Endothelial cell of umbilical vein (primary cell): ENCODE measurements at regions not wholly inside any gene's neighbourhood (a gene's known extent, or its start where the extent isn't known, plus 50 kb on each side); places are given as distances from the start of the nearest gene placed in this dataset.

Source experiments
- BruUV-seq: library from RNA; stranded (reverse); fragments of 400-500 nt; replicated peaks from 2 replicates; lab custom pipeline; 2021; lab: Mats Ljungman, UMichigan
- CTCF ChIA-PET: fragments of 300-600, 350-600 bp; sonication (Branson Sonifier 250); formaldehyde crosslinking; loops from one replicate; lab custom pipeline; 2021; ENCODE audit warnings: antibody characterized with exemption, inconsistent platforms; lab: Charles Lee
- POLR2A ChIA-PET: fragments of 300-600, 350-600 bp; sonication (Branson Sonifier 250); formaldehyde crosslinking; loops from one replicate; lab custom pipeline; 2021; ENCODE audit warnings: antibody characterized with exemption, inconsistent platforms; lab: Charles Lee
- DNase-seq: peaks from one replicate; pipeline ENCODE4 v3.0.0-alpha.2; 2011; ENCODE audit warnings: low read depth, low spot score
- FAIRE-seq: peaks from 2 replicates; lab custom pipeline; 2011; peaks lifted over from hg19 to GRCh38; lab: Jason Lieb, UNC
- H2AFZ ChIP-seq: 2 replicates; pipeline ENCODE4 v1.6.0; 2012; ENCODE audit warnings: low read depth, low read length, control low read depth, inconsistent platforms
- H3K27ac ChIP-seq: 2 replicates; pipeline ENCODE4 v1.5.1; 2011; ENCODE audit warnings: low read depth, mild to moderate bottlenecking, control low read depth, low read length, moderate library complexity; ENCODE audit not compliant: insufficient read depth
- H3K27me3 ChIP-seq, 2 experiments: 2 replicates each; pipeline versions ENCODE4 v1.6.0 to v1.6.1; 2011; ENCODE audit warnings: low read length in 2 of 2, mixed read lengths in 1 of 2; ENCODE audit not compliant: control insufficient read depth in 2 of 2, insufficient read depth in 2 of 2
- H3K36me3 ChIP-seq, 2 experiments: 2 replicates in 1 of 2; 3 replicates in 1 of 2; pipeline ENCODE4 v1.5.1; 2011; ENCODE audit warnings: low read length in 2 of 2, mild to moderate bottlenecking in 1 of 2, moderate library complexity in 1 of 2; ENCODE audit not compliant: control insufficient read depth in 2 of 2, insufficient read depth in 2 of 2; ENCODE audit errors: extremely low read depth in 1 of 2
- H3K4me1 ChIP-seq: 3 replicates; pipeline ENCODE4 v1.5.1; 2011; ENCODE audit warnings: mild to moderate bottlenecking, low read length; ENCODE audit not compliant: control insufficient read depth, insufficient read depth; ENCODE audit errors: extremely low read depth
- H3K4me2 ChIP-seq: 2 replicates; pipeline ENCODE4 v1.6.1; 2011; ENCODE audit warnings: low read length, control low read depth, mixed read lengths; ENCODE audit not compliant: insufficient read depth
- H3K4me3 ChIP-seq, 3 experiments: fragments of 200-600 bp in 1 of 3; sonication (generic), shearing (Covaris generic) in 1 of 3; replicated peaks in 1 of 3; 2 replicates each; pipeline ENCODE4 v1.5.1; 2011 to 2016; ENCODE audit warnings: control low read depth in 3 of 3, low read length in 3 of 3, mild to moderate bottlenecking in 2 of 3, inconsistent platforms in 1 of 3, low read depth in 1 of 3, moderate library complexity in 1 of 3; ENCODE audit not compliant: insufficient read depth in 1 of 3
- H3K79me2 ChIP-seq: 2 replicates; pipeline ENCODE4 v1.6.0; 2012; ENCODE audit warnings: low read length, inconsistent platforms; ENCODE audit not compliant: control insufficient read depth, insufficient read depth
- H3K9ac ChIP-seq: replicated peaks from 2 replicates; pipeline ENCODE3; 2011; ENCODE audit warnings: low read length, control low read depth; ENCODE audit not compliant: insufficient read depth; ENCODE audit errors: extremely low read depth
- H3K9me1 ChIP-seq: replicated peaks from 3 replicates; pipeline ENCODE4 v1.6.0; 2011; ENCODE audit warnings: mild to moderate bottlenecking, low read length; ENCODE audit not compliant: control insufficient read depth, insufficient read depth; ENCODE audit errors: extremely low read depth
- H3K9me3 ChIP-seq: replicated peaks from 2 replicates; pipeline ENCODE4 v1.5.1; 2012; ENCODE audit warnings: low read length, inconsistent platforms; ENCODE audit not compliant: control insufficient read depth, insufficient read depth
- H4K20me1 ChIP-seq: replicated peaks from 2 replicates; pipeline ENCODE3; 2011; ENCODE audit warnings: mild to moderate bottlenecking, low read length; ENCODE audit not compliant: control insufficient read depth, insufficient read depth; ENCODE audit errors: extremely low read depth
- EZH2 ChIP-seq: IDR thresholded peaks from 2 replicates; pipeline ENCODE4 v1.6.1; 2012; ENCODE audit warnings: borderline replicate concordance, low read depth, mild to moderate bottlenecking, moderate library complexity, low read length, inconsistent platforms; ENCODE audit not compliant: severe bottlenecking
- FOS ChIP-seq: IDR thresholded peaks from 2 replicates; pipeline ENCODE4 v1.6.1; 2011; ENCODE audit warnings: mild to moderate bottlenecking, low read length, moderate library complexity, borderline replicate concordance; ENCODE audit not compliant: insufficient read depth
- GATA2 ChIP-seq: IDR thresholded peaks from 2 replicates; pipeline ENCODE4 v1.7.0; 2011; ENCODE audit warnings: low read depth, mild to moderate bottlenecking, moderate library complexity, mixed read lengths, low read length; ENCODE audit not compliant: insufficient read length, insufficient read depth
- JUN ChIP-seq: IDR thresholded peaks from 2 replicates; pipeline ENCODE4 v1.6.1; 2011; ENCODE audit warnings: borderline replicate concordance, low read depth; ENCODE audit not compliant: insufficient read length, insufficient read depth
- MYC ChIP-seq: IDR thresholded peaks from one replicate; pipeline ENCODE4 v1.6.1; 2011; ENCODE audit warnings: mild to moderate bottlenecking, low read depth, low read length
- POLR2A ChIP-seq: IDR thresholded peaks from 2 replicates; pipeline ENCODE4 v1.6.1; 2012; ENCODE audit warnings: low read depth, mild to moderate bottlenecking, control low read depth, low read length
- POLR2AphosphoS5 ChIP-seq: IDR thresholded peaks from 2 replicates; pipeline ENCODE4 v1.6.1; 2012; ENCODE audit warnings: low read depth, mild to moderate bottlenecking, control low read depth, low read length, moderate library complexity; ENCODE audit not compliant: insufficient read depth
- dilution Hi-C: fragments of 300-500 bp; cut with MboI; formaldehyde crosslinking; loops from one replicate; pipeline ENCODE4 v1.15.0; 2019; ENCODE audit warnings: low sequenced_read_pairs; ENCODE audit not compliant: extremely low pct_ligation_motif_present
- intact Hi-C: fragments of 100-400 bp; cut with micrococcal nuclease; formaldehyde crosslinking; loops from one replicate; pipeline ENCODE4 v1.10.0; 2022
- TF ChIP-seq, protein P1 (sequence below), 2 donors: IDR thresholded peaks; 1 replicate in 1 of 2; 2 replicates in 1 of 2; pipeline ENCODE4 v1.5.1; 2011; ENCODE audit warnings: low read length in 2 of 2, mild to moderate bottlenecking in 2 of 2, moderate library complexity in 2 of 2, control low read depth in 1 of 2, inconsistent platforms in 1 of 2, low read depth in 1 of 2; ENCODE audit not compliant: insufficient read depth in 1 of 2; ENCODE audit errors: extremely low read depth in 1 of 2
- TF ChIP-seq, protein P2 (sequence below): IDR thresholded peaks from 2 replicates; pipeline ENCODE4 v1.6.1; 2011; ENCODE audit not compliant: insufficient read depth, insufficient read length

DNA sequence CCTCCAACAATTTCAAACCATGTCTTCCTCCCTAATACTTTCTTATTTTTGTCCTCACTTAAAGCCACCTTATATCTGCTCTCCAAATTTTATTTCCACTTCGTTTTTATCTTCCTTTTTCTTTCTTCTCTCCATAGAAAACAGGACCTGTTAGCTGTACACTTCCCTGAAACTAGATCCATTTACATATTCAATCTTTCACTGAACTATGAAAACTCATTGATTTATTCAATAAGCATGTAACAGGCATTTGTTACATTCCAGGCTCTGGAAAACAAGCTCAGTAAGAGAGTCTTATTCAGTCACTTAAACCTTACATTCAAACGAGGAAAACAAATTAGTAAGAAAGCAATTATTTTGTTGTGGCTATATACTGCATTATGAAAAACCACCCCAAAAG is 1225.3 kb downstream of the SUCLG1 start:
- DNase-seq (no peak), FAIRE-seq (no peak)
- Histone ChIP-seq H4K20me1 (no peaks in the 10 kb centered on the region), H3K9me3 (no peaks in the 10 kb centered on the region), H3K9me1 (no peaks in the 10 kb centered on the region), H2AFZ (no peak overlapping the region), H3K27me3 (no peaks in the 10 kb centered on the region), H3K4me3 (no peak overlapping the region), H3K9ac (no peak overlapping the region), H3K79me2 (no peaks in the 10 kb centered on the region), H3K36me3 (no peaks in the 10 kb centered on the region), H3K4me1 (no peaks in the 10 kb centered on the region), H3K4me2 (no peak overlapping the region), H3K27ac (no peak overlapping the region)
- CTCF ChIA-PET = no interaction called here
- POLR2A ChIA-PET = no interaction called here
- dilution Hi-C loops (no loop called here), intact Hi-C loops (no loop called here)
- TF ChIP-seq, protein P1, sequence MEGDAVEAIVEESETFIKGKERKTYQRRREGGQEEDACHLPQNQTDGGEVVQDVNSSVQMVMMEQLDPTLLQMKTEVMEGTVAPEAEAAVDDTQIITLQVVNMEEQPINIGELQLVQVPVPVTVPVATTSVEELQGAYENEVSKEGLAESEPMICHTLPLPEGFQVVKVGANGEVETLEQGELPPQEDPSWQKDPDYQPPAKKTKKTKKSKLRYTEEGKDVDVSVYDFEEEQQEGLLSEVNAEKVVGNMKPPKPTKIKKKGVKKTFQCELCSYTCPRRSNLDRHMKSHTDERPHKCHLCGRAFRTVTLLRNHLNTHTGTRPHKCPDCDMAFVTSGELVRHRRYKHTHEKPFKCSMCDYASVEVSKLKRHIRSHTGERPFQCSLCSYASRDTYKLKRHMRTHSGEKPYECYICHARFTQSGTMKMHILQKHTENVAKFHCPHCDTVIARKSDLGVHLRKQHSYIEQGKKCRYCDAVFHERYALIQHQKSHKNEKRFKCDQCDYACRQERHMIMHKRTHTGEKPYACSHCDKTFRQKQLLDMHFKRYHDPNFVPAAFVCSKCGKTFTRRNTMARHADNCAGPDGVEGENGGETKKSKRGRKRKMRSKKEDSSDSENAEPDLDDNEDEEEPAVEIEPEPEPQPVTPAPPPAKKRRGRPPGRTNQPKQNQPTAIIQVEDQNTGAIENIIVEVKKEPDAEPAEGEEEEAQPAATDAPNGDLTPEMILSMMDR (IDR thresholded peaks at IDR 0.05; ENCODE audit: extremely low read depth in 1 of 2, insufficient read depth in 1 of 2, low read depth in 1 of 2, low read length in 2 of 2) = no peak
- TF ChIP-seq MYC = no peak
- no peak for TF ChIP-seq FOS
- no peak for TF ChIP-seq GATA2
- TF ChIP-seq JUN = no peak
- no peak for TF ChIP-seq EZH2
- TF ChIP-seq POLR2A = no peak
- TF ChIP-seq, protein P2, sequence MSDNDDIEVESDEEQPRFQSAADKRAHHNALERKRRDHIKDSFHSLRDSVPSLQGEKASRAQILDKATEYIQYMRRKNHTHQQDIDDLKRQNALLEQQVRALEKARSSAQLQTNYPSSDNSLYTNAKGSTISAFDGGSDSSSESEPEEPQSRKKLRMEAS = no peak
- TF ChIP-seq POLR2AphosphoS5 = no peak
- BruUV-seq = no TSS peak
